H1 (cell line): ENCODE measurements at regions not wholly inside any gene's neighbourhood (a gene's known extent, or its start where the extent isn't known, plus 50 kb on each side); places are given as distances from the start of the nearest gene placed in this dataset.

Experiments used
- CTCF ChIA-PET: fragments of 300-600 bp; sonication (Branson Sonifier 250); formaldehyde crosslinking; loops from one replicate; lab custom pipeline; 2021; ENCODE audit not compliant: partially characterized antibody; lab: Charles Lee
- POLR2A ChIA-PET: fragments of 300-600 bp; sonication (Branson Sonifier 250); formaldehyde crosslinking; loops from one replicate; lab custom pipeline; 2021; ENCODE audit warnings: inconsistent platforms; ENCODE audit not compliant: partially characterized antibody; lab: Charles Lee
- DNase-seq, 2 experiments: peaks; one replicate each; pipeline versions ENCODE4 v3.0.0 to v3.0.0-alpha.2; 2010 to 2022; ENCODE audit warnings: low spot score in 2 of 2, low read depth in 1 of 2, mixed read lengths in 1 of 2
- FAIRE-seq: peaks from 2 replicates; lab custom pipeline; 2011; peaks lifted over from hg19 to GRCh38; lab: Jason Lieb, UNC
- H2AFZ ChIP-seq: 2 replicates; pipeline ENCODE4 v1.8.1; 2012; ENCODE audit warnings: low read length, inconsistent platforms
- H2AK5ac ChIP-seq: 2 replicates; pipeline ENCODE4 v1.6.1; 2013; ENCODE audit warnings: low read depth, low read length
- H2BK120ac ChIP-seq: replicated peaks from 2 replicates; pipeline ENCODE3; 2013; ENCODE audit warnings: low read depth, low read length, inconsistent platforms
- H2BK12ac ChIP-seq: 2 replicates; pipeline ENCODE4 v1.6.1; 2013; ENCODE audit warnings: low read depth, low read length
- H2BK15ac ChIP-seq: 2 replicates; pipeline ENCODE4 v1.6.1; 2013; ENCODE audit warnings: low read length
- H2BK20ac ChIP-seq: 2 replicates; pipeline ENCODE4 v1.6.1; 2013; ENCODE audit warnings: low read length
- H2BK5ac ChIP-seq: 2 replicates; pipeline ENCODE4 v1.6.1; 2013; ENCODE audit warnings: low read depth, low read length
- H3K14ac ChIP-seq: 2 replicates; pipeline ENCODE4 v1.6.1; 2013; ENCODE audit warnings: inconsistent platforms; ENCODE audit not compliant: insufficient read length
- H3K18ac ChIP-seq: 2 replicates; pipeline ENCODE4 v1.6.1; 2013; ENCODE audit warnings: low read length; ENCODE audit errors: extremely low read depth
- H3K23ac ChIP-seq: 2 replicates; pipeline ENCODE4 v1.6.1; 2013; ENCODE audit warnings: inconsistent platforms; ENCODE audit not compliant: insufficient read length
- H3K23me2 ChIP-seq: 2 replicates; pipeline ENCODE4 v1.6.1; 2013; ENCODE audit warnings: low read depth, low read length
- H3K27ac ChIP-seq: 2 replicates; pipeline ENCODE4 v1.6.1; 2011; ENCODE audit warnings: low read depth, low read length, inconsistent platforms
- H3K27me3 ChIP-seq, 4 experiments: replicated peaks in 1 of 4; 1 replicate in 1 of 4; 2 replicates in 3 of 4; pipeline versions ENCODE4 v1.6.1 to v1.8.1; 2011 to 2013; ENCODE audit warnings: low read length in 3 of 4, mild to moderate bottlenecking in 3 of 4, inconsistent platforms in 2 of 4, mixed read lengths in 2 of 4, moderate library complexity in 1 of 4; ENCODE audit not compliant: control insufficient read depth in 3 of 4, insufficient read depth in 3 of 4; ENCODE audit errors: extremely low read depth in 1 of 4
- H3K36me3 ChIP-seq, 4 experiments: 2 replicates each; pipeline versions ENCODE4 v1.6.1 to v1.8.1; 2011 to 2013; ENCODE audit warnings: mild to moderate bottlenecking in 4 of 4, low read length in 3 of 4, moderate library complexity in 2 of 4, control low read depth in 1 of 4, inconsistent platforms in 1 of 4; ENCODE audit not compliant: insufficient read depth in 4 of 4, control insufficient read depth in 2 of 4
- H3K4ac ChIP-seq: replicated peaks from 2 replicates; pipeline ENCODE3; 2013; ENCODE audit warnings: low read length, low read depth, mixed read lengths, inconsistent platforms; ENCODE audit not compliant: insufficient read length
- H3K4me1 ChIP-seq, 4 experiments: replicated peaks in 1 of 4; 1 replicate in 1 of 4; 2 replicates in 3 of 4; pipeline versions ENCODE4 v1.6.1 to v1.8.1; 2011 to 2013; ENCODE audit warnings: low read length in 3 of 4, inconsistent platforms in 2 of 4, mixed read lengths in 1 of 4; ENCODE audit not compliant: insufficient read depth in 4 of 4, control insufficient read depth in 3 of 4
- H3K4me2 ChIP-seq, 2 experiments: 2 replicates each; pipeline versions ENCODE4 v1.6.1 to v1.8.1; 2011 to 2013; ENCODE audit warnings: low read depth in 2 of 2, low read length in 2 of 2, control low read depth in 1 of 2, inconsistent platforms in 1 of 2, mild to moderate bottlenecking in 1 of 2; ENCODE audit not compliant: insufficient read depth in 1 of 2
- H3K4me3 ChIP-seq, 4 experiments: fragments of 200-600, 300-600 bp in 1 of 4; sonication (generic), shearing (Covaris generic), sonication (Bioruptor Twin) in 1 of 4; 2 replicates each; pipeline versions ENCODE4 v1.5.1 to v1.8.1; 2011 to 2016; ENCODE audit warnings: low read length in 4 of 4, low read depth in 3 of 4, control low read depth in 2 of 4, inconsistent platforms in 2 of 4, mild to moderate bottlenecking in 2 of 4, mixed read lengths in 1 of 4, moderate library complexity in 1 of 4; ENCODE audit not compliant: insufficient read depth in 2 of 4; ENCODE audit errors: extremely low read depth in 1 of 4
- H3K56ac ChIP-seq: replicated peaks from 2 replicates; pipeline ENCODE3; 2013; ENCODE audit warnings: low read depth, mild to moderate bottlenecking, mixed read lengths, low read length, inconsistent platforms; ENCODE audit not compliant: insufficient read length
- H3K79me1 ChIP-seq: 2 replicates; pipeline ENCODE4 v1.6.1; 2013; ENCODE audit warnings: low read depth, low read length, control low read depth
- H3K79me2 ChIP-seq, 2 experiments: 2 replicates each; pipeline versions ENCODE4 v1.6.1 to v1.8.1; 2012 to 2013; ENCODE audit warnings: low read length in 2 of 2, mild to moderate bottlenecking in 2 of 2, inconsistent platforms in 1 of 2; ENCODE audit not compliant: insufficient read depth in 2 of 2, control insufficient read depth in 1 of 2
- H3K9ac ChIP-seq, 4 experiments: replicated peaks in 1 of 4; 1 replicate in 1 of 4; 2 replicates in 3 of 4; pipeline versions ENCODE4 v1.6.1 to v1.8.1; 2011 to 2013; ENCODE audit warnings: low read depth in 3 of 4, low read length in 3 of 4, control low read depth in 2 of 4, mild to moderate bottlenecking in 2 of 4, moderate library complexity in 2 of 4, inconsistent platforms in 1 of 4; ENCODE audit errors: extremely low read depth in 1 of 4
- H3K9me3 ChIP-seq, 2 experiments: 2 replicates each; pipeline versions ENCODE4 v1.6.1 to v1.8.1; 2012 to 2013; ENCODE audit warnings: mild to moderate bottlenecking in 2 of 2, moderate library complexity in 2 of 2, control low read depth in 1 of 2, inconsistent platforms in 1 of 2, low read depth in 1 of 2, low read length in 1 of 2, mixed read lengths in 1 of 2; ENCODE audit not compliant: insufficient read depth in 2 of 2
- H4K20me1 ChIP-seq, 2 experiments: replicated peaks in 1 of 2; 2 replicates each; pipeline versions ENCODE3 to v1.8.1; 2011 to 2013; ENCODE audit warnings: inconsistent platforms in 2 of 2, low read length in 2 of 2, mild to moderate bottlenecking in 1 of 2; ENCODE audit not compliant: insufficient read depth in 2 of 2, control insufficient read depth in 1 of 2
- H4K5ac ChIP-seq: 2 replicates; pipeline ENCODE4 v1.6.1; 2013; ENCODE audit warnings: low read length, low read depth, mixed read lengths, inconsistent platforms; ENCODE audit not compliant: insufficient read length
- H4K8ac ChIP-seq: 2 replicates; pipeline ENCODE4 v1.8.0; 2013; ENCODE audit warnings: mild to moderate bottlenecking, moderate library complexity, low read length, inconsistent platforms; ENCODE audit not compliant: insufficient read depth; ENCODE audit errors: extremely low read depth
- H4K91ac ChIP-seq: replicated peaks from 2 replicates; pipeline ENCODE3; 2013; ENCODE audit warnings: low read length, mixed read lengths, inconsistent platforms; ENCODE audit not compliant: insufficient read length
- BCL11A ChIP-seq, 2 experiments: IDR thresholded peaks; one replicate each; pipeline ENCODE4 v1.6.1; 2011; ENCODE audit warnings: low read depth in 2 of 2, low read length in 2 of 2, mild to moderate bottlenecking in 2 of 2
- CBX8 ChIP-seq: fragments of 300-800, 300-1000 bp; sonication (generic); IDR thresholded peaks from 2 replicates; pipeline ENCODE4 v1.7.1; 2016; ENCODE audit warnings: low read depth, low read length, borderline replicate concordance
- CEBPB ChIP-seq: IDR thresholded peaks from 2 replicates; pipeline ENCODE4 v1.6.1; 2012; ENCODE audit warnings: low read depth, low read length
- RAD21 ChIP-seq, 2 experiments: IDR thresholded peaks in 1 of 2; conservative IDR thresholded peaks in 1 of 2; 2 replicates each; pipeline ENCODE4 v1.6.1; 2011; ENCODE audit warnings: low read depth in 2 of 2, low read length in 2 of 2, improper control_type of control experiment in 1 of 2, inconsistent platforms in 1 of 2, mild to moderate bottlenecking in 1 of 2, moderate library complexity in 1 of 2
- RNF2 ChIP-seq: fragments of 200-900, 300-1000 bp; sonication (generic); IDR thresholded peaks from 2 replicates; pipeline ENCODE4 v1.7.1; 2016; ENCODE audit warnings: borderline replicate concordance, low read depth, mild to moderate bottlenecking, antibody characterized with exemption, low read length; ENCODE audit not compliant: poor library complexity, severe bottlenecking; ENCODE audit errors: missing control alignments
- TBP ChIP-seq: IDR thresholded peaks from 2 replicates; pipeline ENCODE4 v1.6.1; 2011; ENCODE audit warnings: low read depth, low read length, improper control_type of control experiment
- WGBS, 2 experiments: shearing (Covaris generic) in 1 of 2; methylation state at CpG; one replicate each; pipeline versions ENCODE4 v1.1.6 to v1.1.7; 2013 to 2015; ENCODE audit warnings: low lambda C conversion rate in 2 of 2, mixed read lengths in 2 of 2, inconsistent platforms in 1 of 2, low coverage in 1 of 2, missing lambda C conversion rate in 1 of 2; ENCODE audit not compliant: insufficient replicate concordance in 2 of 2, insufficient coverage in 1 of 2, insufficient read length in 1 of 2; ENCODE audit errors: extremely low coverage in 1 of 2, missing lambda C conversion rate in 1 of 2; 5-methylcytosine and 5-hydroxymethylcytosine counted together

DNA sequence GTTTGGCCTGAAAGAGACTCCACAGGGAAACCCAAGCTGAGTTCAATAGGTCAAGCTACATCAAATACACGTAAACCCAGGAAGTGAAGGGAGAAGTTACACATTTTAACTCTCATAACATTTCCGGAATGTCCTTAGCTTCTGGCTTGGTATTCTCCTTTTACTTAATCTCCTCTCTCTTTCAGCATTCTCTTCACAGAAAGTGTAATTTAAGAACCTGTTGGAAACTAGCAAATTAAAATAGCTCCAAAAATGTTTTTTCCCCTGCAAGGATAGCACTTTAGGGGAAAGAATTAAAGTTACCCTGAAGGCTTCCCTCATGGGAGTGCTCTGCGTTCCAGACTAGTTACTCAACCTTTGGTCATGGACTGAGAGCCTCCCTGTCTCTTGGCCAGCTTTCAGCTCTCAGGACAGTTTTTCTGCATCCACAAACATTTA, 292.7 kb upstream of the TARS1 start:
- ChIA-PET POLR2A (no interaction called here), CTCF (interaction anchor here (0.6 kb wide), 1 partner anchor 1284 kb away, joined by 3 read pairs; no protein-coding TSS in a partner anchor)
- H4K5ac ChIP-seq = no peak overlapping the region
- no peak overlapping the region for H3K4me2 ChIP-seq
- no peak overlapping the region for H4K8ac ChIP-seq
- WGBS, 2 experiments = 94% methylated on average over 3 of the region's 3 CpGs; no CpG with 5 or more reads in 1 of the 2 experiments
- H3K4ac ChIP-seq = no peak overlapping the region
- no peaks in the 10 kb centered on the region for H3K79me2 ChIP-seq
- H2AK5ac ChIP-seq = no peak overlapping the region
- H3K27me3 ChIP-seq = no peaks in the 10 kb centered on the region
- no peaks in the 10 kb centered on the region for H3K23me2 ChIP-seq
- no peak for DNase-seq
- no peak overlapping the region for H3K4me3 ChIP-seq
- H2BK15ac ChIP-seq = no peak overlapping the region
- no peak overlapping the region for H3K23ac ChIP-seq
- H2BK120ac ChIP-seq = no peak overlapping the region
- no peak overlapping the region for H3K14ac ChIP-seq
- H3K27ac ChIP-seq = no peak overlapping the region
- TF ChIP-seq CBX8 (no peak), RNF2 (no peak), RAD21 (IDR thresholded peaks at IDR 0.05 in 1 of 2, conservative IDR thresholded peaks at IDR 0.05 in 1 of 2; ENCODE audit: low read depth in 2 of 2, low read length in 2 of 2) (no peak), BCL11A (IDR thresholded peaks at IDR 0.05; ENCODE audit: low read depth in 2 of 2, low read length in 2 of 2) (no peak), TBP (no peak), CEBPB (no peak)
- H3K4me1 ChIP-seq = no peaks in the 10 kb centered on the region
- H3K36me3 ChIP-seq = no peaks in the 10 kb centered on the region
- H3K79me1 ChIP-seq = no peaks in the 10 kb centered on the region
- no peak overlapping the region for H2BK20ac ChIP-seq
- no peak for FAIRE-seq
- no peak overlapping the region for H4K91ac ChIP-seq
- H3K9me3 ChIP-seq = no peaks in the 10 kb centered on the region
- no peak overlapping the region for H2BK5ac ChIP-seq
- no peak overlapping the region for H2BK12ac ChIP-seq
- no peak overlapping the region for H2AFZ ChIP-seq
- no peak overlapping the region for H3K9ac ChIP-seq
- no peaks in the 10 kb centered on the region for H4K20me1 ChIP-seq
- no peak overlapping the region for H3K18ac ChIP-seq
- H3K56ac ChIP-seq = no peak overlapping the region
